H9 (cell line): ENCODE measurements at regions not wholly inside any gene's neighbourhood (a gene's known extent, or its start where the extent isn't known, plus 50 kb on each side); places are given as distances from the start of the nearest gene placed in this dataset.

Source experiments
- DNase-seq: peaks from one replicate; pipeline ENCODE4 v3.0.0-alpha.2; 2017
- H2AFZ ChIP-seq: one replicate; pipeline ENCODE4 v1.6.1; 2013; ENCODE audit warnings: mild to moderate bottlenecking, low read length, control low read depth, moderate library complexity
- H2AK5ac ChIP-seq: 2 replicates; pipeline ENCODE4 v1.6.1; 2013; ENCODE audit warnings: low read length, control low read depth, mixed read lengths; ENCODE audit not compliant: insufficient read length
- H2BK120ac ChIP-seq: one replicate; pipeline ENCODE4 v1.6.1; 2013; ENCODE audit warnings: low read depth, mild to moderate bottlenecking, low read length, control low read depth, inconsistent platforms; ENCODE audit not compliant: poor library complexity, severe bottlenecking
- H2BK12ac ChIP-seq: 2 replicates; pipeline ENCODE4 v1.6.1; 2013; ENCODE audit warnings: low read length, control low read depth, mixed read lengths, low read depth; ENCODE audit not compliant: insufficient read length
- H2BK15ac ChIP-seq: 2 replicates; pipeline ENCODE4 v1.6.1; 2013; ENCODE audit warnings: low read depth, low read length, control low read depth
- H2BK20ac ChIP-seq: one replicate; pipeline ENCODE4 v1.6.1; 2013; ENCODE audit warnings: low read depth, mild to moderate bottlenecking, low read length, control low read depth, inconsistent platforms; ENCODE audit not compliant: poor library complexity, severe bottlenecking
- H2BK5ac ChIP-seq: 2 replicates; pipeline ENCODE4 v1.6.1; 2013; ENCODE audit warnings: low read length, control low read depth, mixed read lengths; ENCODE audit not compliant: insufficient read length
- H3K14ac ChIP-seq: 2 replicates; pipeline ENCODE4 v1.6.1; 2013; ENCODE audit warnings: low read length, control low read depth; ENCODE audit not compliant: insufficient read depth
- H3K18ac ChIP-seq: 2 replicates; pipeline ENCODE4 v1.6.1; 2013; ENCODE audit warnings: low read depth, mild to moderate bottlenecking, mixed read lengths, low read length, control low read depth; ENCODE audit not compliant: insufficient read length
- H3K23ac ChIP-seq: 2 replicates; pipeline ENCODE4 v1.6.1; 2013; ENCODE audit warnings: low read length, control low read depth, mixed read lengths, low read depth; ENCODE audit not compliant: insufficient read length
- H3K23me2 ChIP-seq: 2 replicates; pipeline ENCODE4 v1.6.1; 2013; ENCODE audit warnings: low read depth, mild to moderate bottlenecking, mixed read lengths, low read length, control low read depth; ENCODE audit not compliant: insufficient read length, poor library complexity, severe bottlenecking
- H3K27ac ChIP-seq: 2 replicates; pipeline ENCODE4 v1.5.1; 2013; ENCODE audit warnings: low read length, control low read depth, mixed read lengths, low read depth; ENCODE audit not compliant: insufficient read length
- H3K27me3 ChIP-seq: 2 replicates; pipeline ENCODE4 v1.6.1; 2013; ENCODE audit warnings: low read length, control low read depth, inconsistent platforms; ENCODE audit not compliant: insufficient read depth
- H3K4ac ChIP-seq: 2 replicates; pipeline ENCODE4 v1.6.1; 2013; ENCODE audit warnings: low read depth, mild to moderate bottlenecking, control low read depth, inconsistent platforms, low read length, moderate library complexity
- H3K4me1 ChIP-seq: 2 replicates; pipeline ENCODE4 v1.6.1; 2013; ENCODE audit warnings: low read length, control low read depth, inconsistent platforms; ENCODE audit not compliant: insufficient read depth
- H3K4me2 ChIP-seq: 2 replicates; pipeline ENCODE4 v1.6.1; 2013; ENCODE audit warnings: low read length, control low read depth, mixed read lengths; ENCODE audit not compliant: insufficient read length, insufficient read depth
- H3K56ac ChIP-seq: 2 replicates; pipeline ENCODE4 v1.6.1; 2013; ENCODE audit warnings: low read depth, mild to moderate bottlenecking, mixed read lengths, low read length, control low read depth; ENCODE audit not compliant: insufficient read length
- H3K79me1 ChIP-seq: 2 replicates; pipeline ENCODE4 v1.6.1; 2013; ENCODE audit warnings: low read depth, mild to moderate bottlenecking, moderate library complexity, low read length, control low read depth, inconsistent platforms; ENCODE audit not compliant: insufficient read depth, poor library complexity, severe bottlenecking
- H3K79me2 ChIP-seq: 2 replicates; pipeline ENCODE4 v1.6.1; 2013; ENCODE audit warnings: low read length, control low read depth, inconsistent platforms; ENCODE audit not compliant: insufficient read depth
- H3K9ac ChIP-seq: 2 replicates; pipeline ENCODE4 v1.6.1; 2013; ENCODE audit warnings: low read length, control low read depth, mixed read lengths; ENCODE audit not compliant: insufficient read length; ENCODE audit errors: extremely low read depth
- H3K9me3 ChIP-seq: one replicate; pipeline ENCODE4 v1.6.1; 2013; ENCODE audit warnings: low read depth, low read length, inconsistent platforms; ENCODE audit not compliant: control insufficient read depth
- H3T11ph ChIP-seq: one replicate; pipeline ENCODE4 v1.6.1; 2013; ENCODE audit warnings: mild to moderate bottlenecking, low read length, control low read depth, inconsistent platforms
- H4K20me1 ChIP-seq: one replicate; pipeline ENCODE4 v1.6.1; 2013; ENCODE audit not compliant: control insufficient read depth, insufficient read length, insufficient read depth
- H4K5ac ChIP-seq: 2 replicates; pipeline ENCODE4 v1.6.1; 2013; ENCODE audit warnings: low read depth, mild to moderate bottlenecking, mixed read lengths, low read length, control low read depth; ENCODE audit not compliant: insufficient read length
- H4K8ac ChIP-seq: replicated peaks from 2 replicates; pipeline ENCODE4 v1.6.1; 2013; ENCODE audit warnings: low read length, control low read depth, mixed read lengths, low read depth; ENCODE audit not compliant: insufficient read length
- H4K91ac ChIP-seq: 2 replicates; pipeline ENCODE4 v1.6.1; 2013; ENCODE audit warnings: low read depth, mild to moderate bottlenecking, moderate library complexity, mixed read lengths, low read length, control low read depth; ENCODE audit not compliant: insufficient read length
- H3K27ac Mint-ChIP-seq, 3 experiments: 2 replicates in 2 of 3; 3 replicates in 1 of 3; pipeline ENCODE4 v1.8.0; 2020 to 2021; ENCODE audit warnings: mixed read lengths in 3 of 3, mild to moderate bottlenecking in 1 of 3, moderate library complexity in 1 of 3
- H3K27me3 Mint-ChIP-seq: 2 replicates; pipeline ENCODE4 v1.8.0; 2021; ENCODE audit warnings: low read depth, mild to moderate bottlenecking, moderate library complexity, mixed read lengths
- H3K36me3 Mint-ChIP-seq, 3 experiments: 2 replicates in 2 of 3; 3 replicates in 1 of 3; pipeline ENCODE4 v1.8.0; 2020 to 2021; ENCODE audit warnings: low read depth in 3 of 3, mixed read lengths in 3 of 3; ENCODE audit not compliant: insufficient read depth in 1 of 3
- H3K4me1 Mint-ChIP-seq, 2 experiments: 2 replicates each; pipeline ENCODE4 v1.8.0; 2020; ENCODE audit warnings: mixed read lengths in 2 of 2
- H3K4me3 Mint-ChIP-seq, 2 experiments: 2 replicates in 1 of 2; 3 replicates in 1 of 2; pipeline ENCODE4 v1.8.0; 2020 to 2021; ENCODE audit warnings: mild to moderate bottlenecking in 2 of 2, mixed read lengths in 2 of 2, moderate library complexity in 1 of 2
- H3K9me3 Mint-ChIP-seq, 2 experiments: 2 replicates in 1 of 2; 3 replicates in 1 of 2; pipeline ENCODE4 v1.8.0; 2020; ENCODE audit warnings: mild to moderate bottlenecking in 2 of 2, mixed read lengths in 2 of 2, moderate library complexity in 1 of 2
- CTCF ChIP-seq: fragments of 200-600 bp; sonication (generic); conservative IDR thresholded peaks from 3 replicates; pipeline ENCODE4 v1.8.0; 2021; ENCODE audit warnings: antibody characterized with exemption, mild to moderate bottlenecking
- WGBS: extraction: QIAGEN DNeasy Blood & Tissue Kit; methylation state at CpG from one replicate; pipeline ENCODE4 v1.1.7; 2013; ENCODE audit warnings: missing lambda C conversion rate, low lambda C conversion rate, mixed read lengths; ENCODE audit not compliant: insufficient read length; ENCODE audit errors: extremely low coverage; 5-methylcytosine and 5-hydroxymethylcytosine counted together

GRCh38 chr1:215405211-215405610, 161.9 kb upstream of the KCTD3 start:
- no peak overlapping the region for H3K9ac ChIP-seq
- no peak overlapping the region for H2BK15ac ChIP-seq
- no peak overlapping the region for H2BK120ac ChIP-seq
- H2AK5ac ChIP-seq = no peak overlapping the region
- no peak overlapping the region for H2AFZ ChIP-seq
- H3K4me2 ChIP-seq = no peak overlapping the region
- H3K79me2 ChIP-seq = no peaks in the 10 kb centered on the region
- H3K14ac ChIP-seq = no peak overlapping the region
- no peaks in the 10 kb centered on the region for H3K27me3 Mint-ChIP-seq
- no peaks in the 10 kb centered on the region for H3K4me1 ChIP-seq
- no peaks in the 10 kb centered on the region for H3K23me2 ChIP-seq
- H3K9me3 ChIP-seq = no peaks in the 10 kb centered on the region
- no CpG with 5 or more reads among the region's 1 CpG for WGBS
- no peak for DNase-seq
- H4K91ac ChIP-seq = no peak overlapping the region
- no peaks in the 10 kb centered on the region for H3K27me3 ChIP-seq
- no peak overlapping the region for H2BK20ac ChIP-seq
- no peak overlapping the region for H3K4ac ChIP-seq
- H3K4me3 Mint-ChIP-seq = no peak overlapping the region
- H2BK5ac ChIP-seq = no peak overlapping the region
- no peak overlapping the region for H3K23ac ChIP-seq
- H3K4me1 Mint-ChIP-seq = peaks cover 0 to 15% of the 10 kb centered on the region in 2 experiments; a peak in 2 of 4 replicates
- no peak overlapping the region for H4K8ac ChIP-seq
- no peak overlapping the region for H3T11ph ChIP-seq
- no peak for TF ChIP-seq CTCF
- no peak overlapping the region for H3K56ac ChIP-seq
- H3K9me3 Mint-ChIP-seq = no peaks in the 10 kb centered on the region
- H2BK12ac ChIP-seq = no peak overlapping the region
- H3K27ac ChIP-seq = no peak overlapping the region
- H3K79me1 ChIP-seq = no peaks in the 10 kb centered on the region
- no peaks in the 10 kb centered on the region for H4K20me1 ChIP-seq
- no peaks in the 10 kb centered on the region; a peak in 2 of 7 replicates for H3K36me3 Mint-ChIP-seq
- H3K27ac Mint-ChIP-seq = no peak overlapping the region
- no peak overlapping the region for H4K5ac ChIP-seq
- no peak overlapping the region for H3K18ac ChIP-seq
